H9 (cell line): ENCODE measurements at regions not wholly inside any gene's neighbourhood (a gene's known extent, or its start where the extent isn't known, plus 50 kb on each side); places are given as distances from the start of the nearest gene placed in this dataset.

Source experiments
- DNase-seq: peaks from one replicate; pipeline ENCODE4 v3.0.0-alpha.2; 2017
- H2AFZ ChIP-seq: one replicate; pipeline ENCODE4 v1.6.1; 2013; ENCODE audit warnings: mild to moderate bottlenecking, low read length, control low read depth, moderate library complexity
- H2AK5ac ChIP-seq: 2 replicates; pipeline ENCODE4 v1.6.1; 2013; ENCODE audit warnings: low read length, control low read depth, mixed read lengths; ENCODE audit not compliant: insufficient read length
- H2BK120ac ChIP-seq: one replicate; pipeline ENCODE4 v1.6.1; 2013; ENCODE audit warnings: low read depth, mild to moderate bottlenecking, low read length, control low read depth, inconsistent platforms; ENCODE audit not compliant: poor library complexity, severe bottlenecking
- H2BK12ac ChIP-seq: 2 replicates; pipeline ENCODE4 v1.6.1; 2013; ENCODE audit warnings: low read length, control low read depth, mixed read lengths, low read depth; ENCODE audit not compliant: insufficient read length
- H2BK15ac ChIP-seq: 2 replicates; pipeline ENCODE4 v1.6.1; 2013; ENCODE audit warnings: low read depth, low read length, control low read depth
- H2BK20ac ChIP-seq: one replicate; pipeline ENCODE4 v1.6.1; 2013; ENCODE audit warnings: low read depth, mild to moderate bottlenecking, low read length, control low read depth, inconsistent platforms; ENCODE audit not compliant: poor library complexity, severe bottlenecking
- H2BK5ac ChIP-seq: 2 replicates; pipeline ENCODE4 v1.6.1; 2013; ENCODE audit warnings: low read length, control low read depth, mixed read lengths; ENCODE audit not compliant: insufficient read length
- H3K14ac ChIP-seq: 2 replicates; pipeline ENCODE4 v1.6.1; 2013; ENCODE audit warnings: low read length, control low read depth; ENCODE audit not compliant: insufficient read depth
- H3K18ac ChIP-seq: 2 replicates; pipeline ENCODE4 v1.6.1; 2013; ENCODE audit warnings: low read depth, mild to moderate bottlenecking, mixed read lengths, low read length, control low read depth; ENCODE audit not compliant: insufficient read length
- H3K23ac ChIP-seq: 2 replicates; pipeline ENCODE4 v1.6.1; 2013; ENCODE audit warnings: low read length, control low read depth, mixed read lengths, low read depth; ENCODE audit not compliant: insufficient read length
- H3K23me2 ChIP-seq: 2 replicates; pipeline ENCODE4 v1.6.1; 2013; ENCODE audit warnings: low read depth, mild to moderate bottlenecking, mixed read lengths, low read length, control low read depth; ENCODE audit not compliant: insufficient read length, poor library complexity, severe bottlenecking
- H3K27ac ChIP-seq: 2 replicates; pipeline ENCODE4 v1.5.1; 2013; ENCODE audit warnings: low read length, control low read depth, mixed read lengths, low read depth; ENCODE audit not compliant: insufficient read length
- H3K27me3 ChIP-seq: 2 replicates; pipeline ENCODE4 v1.6.1; 2013; ENCODE audit warnings: low read length, control low read depth, inconsistent platforms; ENCODE audit not compliant: insufficient read depth
- H3K4ac ChIP-seq: 2 replicates; pipeline ENCODE4 v1.6.1; 2013; ENCODE audit warnings: low read depth, mild to moderate bottlenecking, control low read depth, inconsistent platforms, low read length, moderate library complexity
- H3K4me1 ChIP-seq: 2 replicates; pipeline ENCODE4 v1.6.1; 2013; ENCODE audit warnings: low read length, control low read depth, inconsistent platforms; ENCODE audit not compliant: insufficient read depth
- H3K4me2 ChIP-seq: 2 replicates; pipeline ENCODE4 v1.6.1; 2013; ENCODE audit warnings: low read length, control low read depth, mixed read lengths; ENCODE audit not compliant: insufficient read length, insufficient read depth
- H3K56ac ChIP-seq: 2 replicates; pipeline ENCODE4 v1.6.1; 2013; ENCODE audit warnings: low read depth, mild to moderate bottlenecking, mixed read lengths, low read length, control low read depth; ENCODE audit not compliant: insufficient read length
- H3K79me1 ChIP-seq: 2 replicates; pipeline ENCODE4 v1.6.1; 2013; ENCODE audit warnings: low read depth, mild to moderate bottlenecking, moderate library complexity, low read length, control low read depth, inconsistent platforms; ENCODE audit not compliant: insufficient read depth, poor library complexity, severe bottlenecking
- H3K79me2 ChIP-seq: 2 replicates; pipeline ENCODE4 v1.6.1; 2013; ENCODE audit warnings: low read length, control low read depth, inconsistent platforms; ENCODE audit not compliant: insufficient read depth
- H3K9ac ChIP-seq: 2 replicates; pipeline ENCODE4 v1.6.1; 2013; ENCODE audit warnings: low read length, control low read depth, mixed read lengths; ENCODE audit not compliant: insufficient read length; ENCODE audit errors: extremely low read depth
- H3K9me3 ChIP-seq: one replicate; pipeline ENCODE4 v1.6.1; 2013; ENCODE audit warnings: low read depth, low read length, inconsistent platforms; ENCODE audit not compliant: control insufficient read depth
- H3T11ph ChIP-seq: one replicate; pipeline ENCODE4 v1.6.1; 2013; ENCODE audit warnings: mild to moderate bottlenecking, low read length, control low read depth, inconsistent platforms
- H4K20me1 ChIP-seq: one replicate; pipeline ENCODE4 v1.6.1; 2013; ENCODE audit not compliant: control insufficient read depth, insufficient read length, insufficient read depth
- H4K5ac ChIP-seq: 2 replicates; pipeline ENCODE4 v1.6.1; 2013; ENCODE audit warnings: low read depth, mild to moderate bottlenecking, mixed read lengths, low read length, control low read depth; ENCODE audit not compliant: insufficient read length
- H4K8ac ChIP-seq: replicated peaks from 2 replicates; pipeline ENCODE4 v1.6.1; 2013; ENCODE audit warnings: low read length, control low read depth, mixed read lengths, low read depth; ENCODE audit not compliant: insufficient read length
- H4K91ac ChIP-seq: 2 replicates; pipeline ENCODE4 v1.6.1; 2013; ENCODE audit warnings: low read depth, mild to moderate bottlenecking, moderate library complexity, mixed read lengths, low read length, control low read depth; ENCODE audit not compliant: insufficient read length
- H3K27ac Mint-ChIP-seq, 3 experiments: 2 replicates in 2 of 3; 3 replicates in 1 of 3; pipeline ENCODE4 v1.8.0; 2020 to 2021; ENCODE audit warnings: mixed read lengths in 3 of 3, mild to moderate bottlenecking in 1 of 3, moderate library complexity in 1 of 3
- H3K27me3 Mint-ChIP-seq: 2 replicates; pipeline ENCODE4 v1.8.0; 2021; ENCODE audit warnings: low read depth, mild to moderate bottlenecking, moderate library complexity, mixed read lengths
- H3K36me3 Mint-ChIP-seq, 3 experiments: 2 replicates in 2 of 3; 3 replicates in 1 of 3; pipeline ENCODE4 v1.8.0; 2020 to 2021; ENCODE audit warnings: low read depth in 3 of 3, mixed read lengths in 3 of 3; ENCODE audit not compliant: insufficient read depth in 1 of 3
- H3K4me1 Mint-ChIP-seq, 2 experiments: 2 replicates each; pipeline ENCODE4 v1.8.0; 2020; ENCODE audit warnings: mixed read lengths in 2 of 2
- H3K4me3 Mint-ChIP-seq, 2 experiments: 2 replicates in 1 of 2; 3 replicates in 1 of 2; pipeline ENCODE4 v1.8.0; 2020 to 2021; ENCODE audit warnings: mild to moderate bottlenecking in 2 of 2, mixed read lengths in 2 of 2, moderate library complexity in 1 of 2
- H3K9me3 Mint-ChIP-seq, 2 experiments: 2 replicates in 1 of 2; 3 replicates in 1 of 2; pipeline ENCODE4 v1.8.0; 2020; ENCODE audit warnings: mild to moderate bottlenecking in 2 of 2, mixed read lengths in 2 of 2, moderate library complexity in 1 of 2
- WGBS: extraction: QIAGEN DNeasy Blood & Tissue Kit; methylation state at CpG from one replicate; pipeline ENCODE4 v1.1.7; 2013; ENCODE audit warnings: missing lambda C conversion rate, low lambda C conversion rate, mixed read lengths; ENCODE audit not compliant: insufficient read length; ENCODE audit errors: extremely low coverage; 5-methylcytosine and 5-hydroxymethylcytosine counted together
- TF ChIP-seq, protein P1 (sequence below): fragments of 200-600 bp; sonication (generic); conservative IDR thresholded peaks from 3 replicates; pipeline ENCODE4 v1.8.0; 2021; ENCODE audit warnings: antibody characterized with exemption, mild to moderate bottlenecking

DNA sequence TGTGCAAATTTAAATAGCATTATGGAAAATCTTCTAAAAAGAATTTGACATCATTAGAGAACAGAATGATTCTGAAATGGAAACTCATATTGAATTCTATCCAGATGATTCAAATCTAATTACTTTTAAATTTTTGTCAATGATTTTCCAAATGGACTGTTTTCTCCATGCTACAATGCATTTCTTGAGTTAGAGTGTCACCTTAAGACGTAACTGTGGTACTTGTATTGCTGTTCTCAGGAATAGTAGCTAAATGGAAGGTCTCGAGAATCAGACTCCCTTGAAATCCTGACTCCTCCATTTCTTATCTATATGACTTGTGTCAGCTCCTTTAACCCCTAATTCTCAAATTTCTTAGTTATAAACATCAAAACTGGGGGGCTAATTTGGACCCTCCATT is 102.3 kb downstream of the P2RY1 start:
- Mint-ChIP-seq H3K27me3 (no peaks in the 10 kb centered on the region), H3K27ac (no peak overlapping the region), H3K4me3 (no peak overlapping the region), H3K4me1 (no peaks in the 10 kb centered on the region), H3K36me3 (no peaks in the 10 kb centered on the region), H3K9me3 (no peaks in the 10 kb centered on the region)
- Histone ChIP-seq H3K18ac (no peak overlapping the region), H2BK20ac (no peak overlapping the region), H3K56ac (no peak overlapping the region), H4K5ac (no peak overlapping the region), H3T11ph (no peak overlapping the region), H3K23me2 (no peaks in the 10 kb centered on the region), H3K79me1 (no peaks in the 10 kb centered on the region), H2AFZ (no peak overlapping the region), H3K79me2 (no peaks in the 10 kb centered on the region), H3K4me2 (no peak overlapping the region), H3K27me3 (no peaks in the 10 kb centered on the region), H3K27ac (no peak overlapping the region), H3K4me1 (no peaks in the 10 kb centered on the region), H3K14ac (no peak overlapping the region), H2BK12ac (no peak overlapping the region), H2BK15ac (no peak overlapping the region), H3K4ac (no peak overlapping the region), H2BK120ac (no peak overlapping the region), H4K20me1 (no peaks in the 10 kb centered on the region), H4K91ac (no peak overlapping the region), H2AK5ac (no peak overlapping the region), H2BK5ac (no peak overlapping the region), H3K9me3 (no peaks in the 10 kb centered on the region), H3K9ac (no peak overlapping the region), H3K23ac (no peak overlapping the region), H4K8ac (no peak overlapping the region)
- WGBS, result no CpG with 5 or more reads among the region's 2 CpGs
- TF ChIP-seq, protein P1, sequence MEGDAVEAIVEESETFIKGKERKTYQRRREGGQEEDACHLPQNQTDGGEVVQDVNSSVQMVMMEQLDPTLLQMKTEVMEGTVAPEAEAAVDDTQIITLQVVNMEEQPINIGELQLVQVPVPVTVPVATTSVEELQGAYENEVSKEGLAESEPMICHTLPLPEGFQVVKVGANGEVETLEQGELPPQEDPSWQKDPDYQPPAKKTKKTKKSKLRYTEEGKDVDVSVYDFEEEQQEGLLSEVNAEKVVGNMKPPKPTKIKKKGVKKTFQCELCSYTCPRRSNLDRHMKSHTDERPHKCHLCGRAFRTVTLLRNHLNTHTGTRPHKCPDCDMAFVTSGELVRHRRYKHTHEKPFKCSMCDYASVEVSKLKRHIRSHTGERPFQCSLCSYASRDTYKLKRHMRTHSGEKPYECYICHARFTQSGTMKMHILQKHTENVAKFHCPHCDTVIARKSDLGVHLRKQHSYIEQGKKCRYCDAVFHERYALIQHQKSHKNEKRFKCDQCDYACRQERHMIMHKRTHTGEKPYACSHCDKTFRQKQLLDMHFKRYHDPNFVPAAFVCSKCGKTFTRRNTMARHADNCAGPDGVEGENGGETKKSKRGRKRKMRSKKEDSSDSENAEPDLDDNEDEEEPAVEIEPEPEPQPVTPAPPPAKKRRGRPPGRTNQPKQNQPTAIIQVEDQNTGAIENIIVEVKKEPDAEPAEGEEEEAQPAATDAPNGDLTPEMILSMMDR, result peak; percentile 36; the same call in 1 of the 3 replicates
- no peak for DNase-seq
